ENCODE measurements at regions not wholly inside any gene's neighbourhood (a gene's known extent, or its start where the extent isn't known, plus 50 kb on each side); places are given as distances from the start of the nearest gene placed in this dataset.
"Not testable (repeated sequence)": the region's sequence is repeated elsewhere in the genome, so short reads cannot be mapped to it uniquely, and the experiment has no call there.

- 81% methylated on average over 4 of the region's 8 CpGs for WGBS (ENCODE audit: insufficient coverage, low lambda C conversion rate)
- DNase-seq = no peak
- Histone ChIP-seq H3K27ac (ENCODE audit: low read length) (no peak overlapping the region), H3K36me3 (ENCODE audit: control insufficient read depth, insufficient read depth, low read length) (no peaks in the 10 kb centered on the region), H3K9me3 (ENCODE audit: control insufficient read depth, low read depth, low read length) (no peaks in the 10 kb centered on the region), H3K4me3 (ENCODE audit: low read length) (no peak overlapping the region), H3K4me1 (ENCODE audit: control insufficient read depth, insufficient read depth, low read length) (no peaks in the 10 kb centered on the region), H3K27me3 (ENCODE audit: control insufficient read depth, insufficient read depth, low read length) (no peaks in the 10 kb centered on the region)
Measured at GRCh38 chr4:55272589-55272988, 73.5 kb upstream of the SRD5A3 start.

GRCh38 chr4:55277011-55277410, 69.0 kb upstream of the SRD5A3 start:
- H3K36me3 ChIP-seq (ENCODE audit: control insufficient read depth, insufficient read depth, low read length) = no peaks in the 10 kb centered on the region
- no peak overlapping the region for H3K27ac ChIP-seq (ENCODE audit: low read length)
- H3K4me1 ChIP-seq (ENCODE audit: control insufficient read depth, insufficient read depth, low read length) = no peaks in the 10 kb centered on the region
- 100% methylated on average over 1 of the region's 2 CpGs for WGBS (ENCODE audit: insufficient coverage, low lambda C conversion rate)
- no peak overlapping the region for H3K4me3 ChIP-seq (ENCODE audit: low read length)
- DNase-seq = no peak
- no peaks in the 10 kb centered on the region for H3K27me3 ChIP-seq (ENCODE audit: control insufficient read depth, insufficient read depth, low read length)
- H3K9me3 ChIP-seq (ENCODE audit: control insufficient read depth, low read depth, low read length) = peaks cover 1% of the 10 kb centered on the region

GRCh38 chr4:55278316-55278715, 67.7 kb upstream of the SRD5A3 start:
- DNase-seq = no peak

GRCh38 chr4:55280474-55280873, 65.6 kb upstream of the SRD5A3 start:
- no CpG with 5 or more reads among the region's 7 CpGs for WGBS (ENCODE audit: insufficient coverage, low lambda C conversion rate)

More at GRCh38 chr4:55278316-55278715, 67.7 kb upstream of the SRD5A3 start:
- Histone ChIP-seq H3K36me3 (ENCODE audit: control insufficient read depth, insufficient read depth, low read length) (no peaks in the 10 kb centered on the region), H3K27ac (ENCODE audit: low read length) (no peak overlapping the region), H3K27me3 (ENCODE audit: control insufficient read depth, insufficient read depth, low read length) (no peaks in the 10 kb centered on the region), H3K4me1 (ENCODE audit: control insufficient read depth, insufficient read depth, low read length) (no peaks in the 10 kb centered on the region), H3K4me3 (ENCODE audit: low read length) (no peak overlapping the region), H3K9me3 (ENCODE audit: control insufficient read depth, low read depth, low read length) (peaks cover 3% of the 10 kb centered on the region)
- 13% methylated on average over 1 of the region's 1 CpG for WGBS (ENCODE audit: insufficient coverage, low lambda C conversion rate)

GRCh38 chr4:55281118-55281683, 64.8 kb upstream of the SRD5A3 start:
- not testable (repeated sequence) for DNase-seq; H3K27ac ChIP-seq (ENCODE audit: low read length); H3K4me1 ChIP-seq (ENCODE audit: control insufficient read depth, insufficient read depth, low read length); H3K9me3 ChIP-seq (ENCODE audit: control insufficient read depth, low read depth, low read length); H3K4me3 ChIP-seq (ENCODE audit: low read length); H3K27me3 ChIP-seq (ENCODE audit: control insufficient read depth, insufficient read depth, low read length); H3K36me3 ChIP-seq (ENCODE audit: control insufficient read depth, insufficient read depth, low read length)
- WGBS (ENCODE audit: insufficient coverage, low lambda C conversion rate) = 67% methylated on average over 1 of the region's 11 CpGs

More at GRCh38 chr4:55280474-55280873, 65.6 kb upstream of the SRD5A3 start:
- H3K4me3 ChIP-seq (ENCODE audit: low read length); H3K27ac ChIP-seq (ENCODE audit: low read length); H3K36me3 ChIP-seq (ENCODE audit: control insufficient read depth, insufficient read depth, low read length); H3K9me3 ChIP-seq (ENCODE audit: control insufficient read depth, low read depth, low read length); DNase-seq; H3K4me1 ChIP-seq (ENCODE audit: control insufficient read depth, insufficient read depth, low read length); H3K27me3 ChIP-seq (ENCODE audit: control insufficient read depth, insufficient read depth, low read length): not testable (repeated sequence)

GRCh38 chr4:55284331-55284730, 61.7 kb upstream of the SRD5A3 start:
- H3K4me3 ChIP-seq (ENCODE audit: low read length) = no peak overlapping the region
- 100% methylated on average over 1 of the region's 1 CpG for WGBS (ENCODE audit: insufficient coverage, low lambda C conversion rate)
- no peak overlapping the region for H3K27ac ChIP-seq (ENCODE audit: low read length)
- H3K27me3 ChIP-seq (ENCODE audit: control insufficient read depth, insufficient read depth, low read length) = no peaks in the 10 kb centered on the region
- DNase-seq = no peak
- H3K9me3 ChIP-seq (ENCODE audit: control insufficient read depth, low read depth, low read length) = peaks cover 3% of the 10 kb centered on the region
- no peaks in the 10 kb centered on the region for H3K4me1 ChIP-seq (ENCODE audit: control insufficient read depth, insufficient read depth, low read length)
- H3K36me3 ChIP-seq (ENCODE audit: control insufficient read depth, insufficient read depth, low read length) = no peaks in the 10 kb centered on the region

- no peak overlapping the region for H3K4me3 ChIP-seq (ENCODE audit: low read length)
- no peaks in the 10 kb centered on the region for H3K27me3 ChIP-seq (ENCODE audit: control insufficient read depth, insufficient read depth, low read length)
- H3K4me1 ChIP-seq (ENCODE audit: control insufficient read depth, insufficient read depth, low read length) = no peaks in the 10 kb centered on the region
- no peaks in the 10 kb centered on the region for H3K9me3 ChIP-seq (ENCODE audit: control insufficient read depth, low read depth, low read length)
- no peak overlapping the region for H3K27ac ChIP-seq (ENCODE audit: low read length)
- WGBS (ENCODE audit: insufficient coverage, low lambda C conversion rate) = no CpG with 5 or more reads among the region's 3 CpGs
- DNase-seq = no peak
- H3K36me3 ChIP-seq (ENCODE audit: control insufficient read depth, insufficient read depth, low read length) = no peaks in the 10 kb centered on the region
Measured at GRCh38 chr4:55291227-55291640, 54.8 kb upstream of the SRD5A3 start.

- 93% methylated on average over 3 of the region's 4 CpGs for WGBS (ENCODE audit: insufficient coverage, low lambda C conversion rate)
- H3K27me3 ChIP-seq (ENCODE audit: control insufficient read depth, insufficient read depth, low read length) = no peaks in the 10 kb centered on the region
Measured at GRCh38 chr4:55296096-55296495, 49.9 kb upstream of the SRD5A3 start.

More at GRCh38 chr4:55296096-55296495, 49.9 kb upstream of the SRD5A3 start:
- Histone ChIP-seq H3K9me3 (ENCODE audit: control insufficient read depth, low read depth, low read length) (no peaks in the 10 kb centered on the region), H3K27ac (ENCODE audit: low read length) (no peak overlapping the region), H3K4me3 (ENCODE audit: low read length) (no peak overlapping the region), H3K4me1 (ENCODE audit: control insufficient read depth, insufficient read depth, low read length) (no peaks in the 10 kb centered on the region), H3K36me3 (ENCODE audit: control insufficient read depth, insufficient read depth, low read length) (no peaks in the 10 kb centered on the region)
- DNase-seq = no peak
